Upper lobe of left lung (tissue), 4 donors: ENCODE measurements at regions not wholly inside any gene's neighbourhood (a gene's known extent, or its start where the extent isn't known, plus 50 kb on each side); places are given as distances from the start of the nearest gene placed in this dataset.

Experiments
- CTCF ChIP-seq, 6 experiments: fragments of 450-650 bp in 4 of 6; fragments of 200-600 bp in 2 of 6; sonication (generic) in 2 of 6; IDR thresholded peaks; one replicate each; pipeline ENCODE4 v1.5.1; 2016 to 2019; ENCODE audit warnings: antibody characterized with exemption in 6 of 6
- POLR2A ChIP-seq, 4 donors: fragments of 450-650 bp; IDR thresholded peaks; one replicate each; pipeline ENCODE4 v1.5.1; 2016 to 2017; ENCODE audit warnings: antibody characterized with exemption in 4 of 4, mild to moderate bottlenecking in 2 of 4
- POLR2AphosphoS5 ChIP-seq, 2 donors: sonication (generic); formaldehyde crosslinking; IDR thresholded peaks; one replicate each; pipeline ENCODE4 v1.5.1; 2017; ENCODE audit warnings: antibody characterized with exemption in 2 of 2

GRCh38 chr10:3445648-3446047, 273.1 kb upstream of the PITRM1 start:
- no peak for TF ChIP-seq POLR2A (IDR thresholded peaks at IDR 0.05)
- TF ChIP-seq CTCF (IDR thresholded peaks at IDR 0.05) = no peak
- TF ChIP-seq POLR2AphosphoS5 (IDR thresholded peaks at IDR 0.05) = no peak
